Gastrocnemius medialis (tissue), 4 donors: ENCODE measurements at regions not wholly inside any gene's neighbourhood (a gene's known extent, or its start where the extent isn't known, plus 50 kb on each side); places are given as distances from the start of the nearest gene placed in this dataset.

Experiments used
- POLR2A ChIP-seq, 2 donors: fragments of 450-650 bp; IDR thresholded peaks; one replicate each; pipeline ENCODE4 v1.6.1; 2017; ENCODE audit warnings: antibody characterized with exemption in 2 of 2, mild to moderate bottlenecking in 2 of 2, moderate library complexity in 2 of 2
- TF ChIP-seq, protein P1 (sequence below), 5 experiments: fragments of 450-650 bp in 3 of 5; fragments of 200-600 bp in 2 of 5; sonication (generic) in 2 of 5; IDR thresholded peaks in 4 of 5; conservative IDR thresholded peaks in 1 of 5; 1 replicate in 4 of 5; 2 replicates in 1 of 5; pipeline ENCODE4 v1.5.1; 2016 to 2019; ENCODE audit warnings: antibody characterized with exemption in 5 of 5, mild to moderate bottlenecking in 3 of 5, moderate library complexity in 3 of 5

DNA sequence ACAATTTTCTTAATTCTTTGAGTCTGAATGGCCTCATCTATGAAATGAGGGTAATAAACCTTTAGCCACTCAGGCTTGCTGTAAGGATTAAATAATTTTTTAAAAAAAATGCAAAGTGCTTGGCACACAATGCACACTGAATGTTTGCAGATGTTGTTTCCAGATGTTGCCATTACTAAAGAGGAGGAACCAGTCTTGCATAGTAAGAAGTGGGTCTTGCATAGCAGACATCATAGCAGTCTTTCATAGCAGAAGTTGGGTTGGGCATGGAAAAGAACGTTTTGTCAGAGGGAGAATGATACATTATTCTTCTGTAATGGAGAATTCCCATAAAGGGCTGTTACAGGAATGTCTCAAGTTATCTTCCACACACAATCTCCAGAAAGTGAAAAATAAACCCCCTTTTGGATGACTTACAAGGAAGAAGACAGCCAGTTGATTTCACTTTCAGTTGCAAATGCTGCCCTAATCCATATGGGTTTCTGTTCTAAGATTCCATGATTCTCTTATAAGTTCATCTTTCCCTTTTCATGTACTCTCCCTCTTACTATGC is 327.7 kb downstream of the SUCLG1 start:
- TF ChIP-seq, protein P1, sequence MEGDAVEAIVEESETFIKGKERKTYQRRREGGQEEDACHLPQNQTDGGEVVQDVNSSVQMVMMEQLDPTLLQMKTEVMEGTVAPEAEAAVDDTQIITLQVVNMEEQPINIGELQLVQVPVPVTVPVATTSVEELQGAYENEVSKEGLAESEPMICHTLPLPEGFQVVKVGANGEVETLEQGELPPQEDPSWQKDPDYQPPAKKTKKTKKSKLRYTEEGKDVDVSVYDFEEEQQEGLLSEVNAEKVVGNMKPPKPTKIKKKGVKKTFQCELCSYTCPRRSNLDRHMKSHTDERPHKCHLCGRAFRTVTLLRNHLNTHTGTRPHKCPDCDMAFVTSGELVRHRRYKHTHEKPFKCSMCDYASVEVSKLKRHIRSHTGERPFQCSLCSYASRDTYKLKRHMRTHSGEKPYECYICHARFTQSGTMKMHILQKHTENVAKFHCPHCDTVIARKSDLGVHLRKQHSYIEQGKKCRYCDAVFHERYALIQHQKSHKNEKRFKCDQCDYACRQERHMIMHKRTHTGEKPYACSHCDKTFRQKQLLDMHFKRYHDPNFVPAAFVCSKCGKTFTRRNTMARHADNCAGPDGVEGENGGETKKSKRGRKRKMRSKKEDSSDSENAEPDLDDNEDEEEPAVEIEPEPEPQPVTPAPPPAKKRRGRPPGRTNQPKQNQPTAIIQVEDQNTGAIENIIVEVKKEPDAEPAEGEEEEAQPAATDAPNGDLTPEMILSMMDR (IDR thresholded peaks at IDR 0.05 in 4 of 5, conservative IDR thresholded peaks at IDR 0.05 in 1 of 5), result no peak
- TF ChIP-seq POLR2A (IDR thresholded peaks at IDR 0.05), result no peak
